Esophagus (tissue), 2 donors: ENCODE measurements at regions not wholly inside any gene's neighbourhood (a gene's known extent, or its start where the extent isn't known, plus 50 kb on each side); places are given as distances from the start of the nearest gene placed in this dataset.

Source experiments
- H3K27ac ChIP-seq, 2 donors: one replicate each; pipeline ENCODE4 v1.5.1; 2013; ENCODE audit warnings: low read depth in 2 of 2, mild to moderate bottlenecking in 2 of 2, inconsistent platforms in 1 of 2, low read length in 1 of 2, moderate library complexity in 1 of 2
- H3K27me3 ChIP-seq, 2 donors: one replicate each; pipeline ENCODE4 v1.6.1; 2013; ENCODE audit warnings: low read length in 2 of 2, control low read depth in 1 of 2, mild to moderate bottlenecking in 1 of 2; ENCODE audit not compliant: insufficient read depth in 2 of 2, control insufficient read depth in 1 of 2
- H3K36me3 ChIP-seq, 2 donors: one replicate each; pipeline ENCODE4 v1.6.1; 2013; ENCODE audit warnings: low read length in 1 of 2; ENCODE audit not compliant: control insufficient read depth in 2 of 2, insufficient read depth in 2 of 2
- H3K4me1 ChIP-seq, 2 donors: one replicate each; pipeline ENCODE4 v1.6.1; 2013; ENCODE audit warnings: low read length in 1 of 2; ENCODE audit not compliant: control insufficient read depth in 2 of 2, insufficient read depth in 2 of 2
- H3K4me3 ChIP-seq, 2 donors: one replicate each; pipeline ENCODE4 v1.5.1; 2013; ENCODE audit warnings: low read length in 2 of 2, mild to moderate bottlenecking in 2 of 2, low read depth in 1 of 2, moderate library complexity in 1 of 2
- H3K9me3 ChIP-seq, 2 donors: one replicate each; pipeline ENCODE4 v1.6.1; 2013; ENCODE audit warnings: mild to moderate bottlenecking in 2 of 2, low read depth in 1 of 2, low read length in 1 of 2, moderate library complexity in 1 of 2; ENCODE audit not compliant: control insufficient read depth in 2 of 2, insufficient read depth in 1 of 2
- WGBS, 2 donors: extraction: QIAGEN DNeasy Blood & Tissue Kit; methylation state at CpG; one replicate each; pipeline ENCODE4 v1.1.7; 2013; 5-methylcytosine and 5-hydroxymethylcytosine counted together
- donor health status: healthy with polysubstance abuse.
- donor health status: Bipolar disorder and iron deficiency.

GRCh38 chr20:56802805-56803204 is 173.7 kb downstream of the TFAP2C start:
- Histone ChIP-seq H3K36me3 (no peaks in the 10 kb centered on the region), H3K4me1 (peaks cover 3 to 16% of the 10 kb centered on the region in 2 donors), H3K4me3 (no peak overlapping the region), H3K27me3 (no peaks in the 10 kb centered on the region), H3K9me3 (peaks cover 0 to 9% of the 10 kb centered on the region in 2 donors), H3K27ac (no peak overlapping the region)
- WGBS, 2 donors: 69 to 74% methylated on average over 20 of the region's 20 CpGs

DNA sequence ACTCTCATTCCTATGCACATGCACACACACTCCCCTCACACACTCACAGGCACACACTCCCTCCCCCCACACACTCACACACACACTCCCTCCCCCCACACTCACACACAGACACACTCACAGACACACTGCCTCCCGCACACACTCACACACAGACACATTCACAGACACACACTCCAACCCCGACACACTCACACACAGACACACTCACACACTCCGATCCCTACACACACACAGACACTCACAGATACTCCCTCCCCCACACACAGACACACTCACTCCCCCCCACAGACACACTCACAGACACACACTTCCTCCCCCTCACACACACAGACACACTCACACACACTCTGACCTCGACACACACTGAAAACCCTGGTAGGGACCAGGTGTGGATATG is 176.2 kb downstream of the TFAP2C start:
- peaks cover 8 to 28% of the 10 kb centered on the region in 2 donors for H3K4me1 ChIP-seq
- no peaks in the 10 kb centered on the region for H3K27me3 ChIP-seq

DNA sequence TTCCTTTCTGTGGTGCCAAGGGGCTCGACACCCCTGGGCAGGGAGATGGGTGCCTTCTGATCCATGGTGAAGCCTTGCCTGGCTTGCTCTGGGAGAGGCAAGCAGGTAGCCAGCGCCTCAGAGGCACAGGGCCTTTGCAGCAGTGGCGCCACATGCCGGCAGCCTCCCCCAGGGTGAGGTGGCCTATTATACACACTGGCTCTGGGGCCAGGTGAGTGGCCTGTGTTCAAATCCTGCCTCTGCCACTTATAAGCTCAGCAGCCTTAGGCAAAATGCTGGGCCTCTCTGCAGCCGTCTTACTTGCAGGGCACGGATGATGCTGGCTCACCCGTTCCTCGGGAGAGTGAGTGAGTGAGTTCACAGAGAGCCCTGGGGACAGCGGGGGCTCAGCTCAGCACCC is 176.9 kb downstream of the TFAP2C start:
- Histone ChIP-seq H3K4me1 (peaks cover 8 to 28% of the 10 kb centered on the region in 2 donors), H3K36me3 (no peaks in the 10 kb centered on the region), H3K27me3 (no peaks in the 10 kb centered on the region), H3K4me3 (no peak overlapping the region), H3K9me3 (no peaks in the 10 kb centered on the region), H3K27ac (no peak overlapping the region)
- WGBS, 2 donors: 68 to 82% methylated on average over 9 of the region's 9 CpGs

More for the DNA sequence above, 176.2 kb downstream of the TFAP2C start:
- H3K27ac ChIP-seq: no peak overlapping the region
- H3K36me3 ChIP-seq: no peaks in the 10 kb centered on the region
- WGBS, 2 donors: 72 to 83% methylated on average over 4 of the region's 4 CpGs
- H3K9me3 ChIP-seq: no peaks in the 10 kb centered on the region
- H3K4me3 ChIP-seq: no peak overlapping the region

- Histone ChIP-seq H3K27ac (peak overlapping the region; percentile 42 to 80), H3K9me3 (no peaks in the 10 kb centered on the region), H3K27me3 (no peaks in the 10 kb centered on the region), H3K4me3 (no peak overlapping the region), H3K36me3 (no peaks in the 10 kb centered on the region), H3K4me1 (peaks cover 8 to 28% of the 10 kb centered on the region in 2 donors)
- 44 to 53% methylated on average over 18 of the region's 18 CpGs for WGBS, 2 donors
Measured at GRCh38 chr20:56806952-56807517, 177.9 kb downstream of the TFAP2C start.

DNA sequence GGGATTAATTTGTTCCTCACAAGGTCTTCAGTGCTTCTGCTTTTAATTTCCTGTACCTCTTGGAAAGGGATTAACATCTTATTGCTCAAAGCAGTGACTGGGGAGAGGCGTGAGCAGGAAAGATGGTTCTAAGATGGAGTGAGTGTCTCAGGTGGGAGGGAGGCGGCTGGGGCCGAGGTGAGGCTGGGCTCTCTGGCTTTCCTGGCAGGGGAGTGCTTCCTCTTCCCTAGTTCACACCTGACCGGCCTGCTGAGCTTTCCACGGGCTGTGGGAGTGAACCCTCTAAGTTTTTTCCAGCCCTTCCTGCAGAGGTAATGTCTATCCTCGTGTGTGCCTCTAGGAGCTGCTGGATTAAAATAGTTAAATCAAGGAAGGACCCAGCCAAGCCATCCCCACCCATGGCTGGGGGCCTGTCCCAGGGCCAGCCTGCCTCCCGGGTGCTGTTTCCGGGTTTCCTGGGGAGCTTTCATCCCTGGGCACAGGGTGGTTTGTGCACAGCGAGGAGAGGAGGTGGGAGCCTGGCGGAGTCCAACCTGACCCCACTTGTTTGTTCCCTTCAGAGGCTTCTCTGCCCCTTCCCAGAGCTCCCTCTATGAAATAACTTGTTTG is 179.1 kb downstream of the TFAP2C start:
- H3K4me3 ChIP-seq: no peak overlapping the region
- no peaks in the 10 kb centered on the region for H3K9me3 ChIP-seq
- H3K27ac ChIP-seq: peak overlapping the region; percentile 80 to 87
- H3K4me1 ChIP-seq: peaks cover 8 to 28% of the 10 kb centered on the region in 2 donors
- WGBS, 2 donors: 24 to 26% methylated on average over 10 of the region's 10 CpGs
- no peaks in the 10 kb centered on the region for H3K27me3 ChIP-seq
- H3K36me3 ChIP-seq: no peaks in the 10 kb centered on the region

GRCh38 chr20:56808732-56809131 is 179.6 kb downstream of the TFAP2C start:
- Histone ChIP-seq H3K4me1 (peaks cover 8 to 28% of the 10 kb centered on the region in 2 donors), H3K36me3 (no peaks in the 10 kb centered on the region), H3K27ac (peak overlapping the region; percentile 80 to 87), H3K9me3 (no peaks in the 10 kb centered on the region), H3K27me3 (no peaks in the 10 kb centered on the region), H3K4me3 (no peak overlapping the region)
- 31% methylated on average over 8 of the region's 8 CpGs for WGBS, 2 donors

- peak overlapping the region; percentile 80 to 87 for H3K27ac ChIP-seq
- H3K36me3 ChIP-seq: no peaks in the 10 kb centered on the region
- 46 to 52% methylated on average over 12 of the region's 12 CpGs for WGBS, 2 donors
- no peaks in the 10 kb centered on the region for H3K9me3 ChIP-seq
- no peaks in the 10 kb centered on the region for H3K27me3 ChIP-seq
- H3K4me3 ChIP-seq: no peak overlapping the region
- peaks cover 8 to 26% of the 10 kb centered on the region in 2 donors for H3K4me1 ChIP-seq
Measured at GRCh38 chr20:56809668-56810067, 180.6 kb downstream of the TFAP2C start.

- H3K4me3 ChIP-seq: no peak overlapping the region
- peak overlapping the region; percentile 80 to 87 for H3K27ac ChIP-seq
Measured at GRCh38 chr20:56810141-56810540, 181.0 kb downstream of the TFAP2C start.

GRCh38 chr20:56815796-56816195 is 186.7 kb downstream of the TFAP2C start:
- Histone ChIP-seq H3K4me1 (peaks cover 0 to 4% of the 10 kb centered on the region in 2 donors), H3K4me3 (no peak overlapping the region), H3K27me3 (no peaks in the 10 kb centered on the region), H3K9me3 (no peaks in the 10 kb centered on the region), H3K27ac (no peak overlapping the region), H3K36me3 (no peaks in the 10 kb centered on the region)
- 52 to 54% methylated on average over 6 of the region's 6 CpGs for WGBS, 2 donors

More at GRCh38 chr20:56810141-56810540, 181.0 kb downstream of the TFAP2C start:
- peaks cover 6 to 22% of the 10 kb centered on the region in 2 donors for H3K4me1 ChIP-seq
- 43 to 53% methylated on average over 6 of the region's 6 CpGs for WGBS, 2 donors
- no peaks in the 10 kb centered on the region for H3K27me3 ChIP-seq
- no peaks in the 10 kb centered on the region for H3K9me3 ChIP-seq
- H3K36me3 ChIP-seq: no peaks in the 10 kb centered on the region

DNA sequence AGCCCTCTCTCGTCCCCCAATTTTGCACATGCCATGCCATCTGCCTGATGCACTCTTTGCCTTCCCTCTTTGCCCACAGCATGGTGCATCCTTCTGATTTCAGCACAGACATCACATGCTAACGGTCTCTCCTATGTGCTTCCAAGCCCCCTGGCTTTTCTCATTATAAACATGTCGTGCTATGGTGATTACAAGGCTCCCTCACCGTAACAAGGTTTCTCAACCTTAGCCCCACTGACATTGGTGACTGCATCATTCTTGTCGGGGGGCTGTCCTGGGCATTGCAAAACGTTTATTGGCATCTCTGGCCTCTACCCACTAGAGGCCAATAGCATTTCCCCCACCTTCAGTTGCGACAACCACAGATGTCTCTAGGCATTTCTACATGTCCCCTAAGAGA is 187.2 kb downstream of the TFAP2C start:
- WGBS, 2 donors: 72 to 74% methylated on average over 7 of the region's 7 CpGs
- no peaks in the 10 kb centered on the region for H3K27me3 ChIP-seq
- H3K9me3 ChIP-seq: no peaks in the 10 kb centered on the region
- peaks cover 0 to 4% of the 10 kb centered on the region in 2 donors for H3K4me1 ChIP-seq
- no peak overlapping the region for H3K27ac ChIP-seq
- no peak overlapping the region for H3K4me3 ChIP-seq
- no peaks in the 10 kb centered on the region for H3K36me3 ChIP-seq
